ENCODE measurements at regions not wholly inside any gene's neighbourhood (a gene's known extent, or its start where the extent isn't known, plus 50 kb on each side); places are given as distances from the start of the nearest gene placed in this dataset.

- CTCF ChIA-PET: no interaction called here
Measured at GRCh38 chr3:177473184-177473583, 275.9 kb upstream of the TBL1XR1 start.

GRCh38 chr3:177473903-177474302 lies 276.6 kb upstream of the TBL1XR1 start:
- no peaks in the 10 kb centered on the region for H3K9me2 ChIP-seq (ENCODE audit: insufficient read depth)
- no peak for DNase-seq
- TF ChIP-seq CTCF (conservative IDR thresholded peaks at IDR 0.05) (no peak), EZH2 (IDR thresholded peaks at IDR 0.05; ENCODE audit: low read depth) (no peak)
- no peaks in the 10 kb centered on the region for H3K36me3 ChIP-seq (ENCODE audit: low read depth)
- no peaks in the 10 kb centered on the region for H3K27me3 ChIP-seq (ENCODE audit: insufficient read depth, low read depth)
- H3K9me3 ChIP-seq (ENCODE audit: insufficient read depth, low read depth): 0 out of 2 replicates have a peak, but pooled peaks cover 2% of the 10 kb centered on the region
- CTCF ChIA-PET: no interaction called here
- no peak overlapping the region for H3K4me3 ChIP-seq
- H3K4me1 ChIP-seq (replicated peaks; ENCODE audit: insufficient read depth): peaks cover 21% of the 10 kb centered on the region
- H3K27ac ChIP-seq: no peak overlapping the region
- no TSS peak for BruUV-seq (replicated peaks)
- H3F3A ChIP-seq (ENCODE audit: insufficient read depth, low read depth): peaks cover 16% of the 10 kb centered on the region
- no peaks in the 10 kb centered on the region for H4K20me1 ChIP-seq (ENCODE audit: insufficient read depth)
- intact Hi-C loops (cut with micrococcal nuclease; ENCODE audit: unreplicated experiment): loop anchor here (10.0 kb wide), 1 partner anchor 911 kb away; no protein-coding TSS in a partner anchor
- no peak overlapping the region for H2AFZ ChIP-seq
- POLR2A ChIA-PET (ENCODE audit: unreplicated experiment): no interaction called here
- H3K4me2 ChIP-seq: no peak overlapping the region
- no peaks in the 10 kb centered on the region for H3K79me2 ChIP-seq (ENCODE audit: low read depth)

More at GRCh38 chr3:177473184-177473583, 275.9 kb upstream of the TBL1XR1 start:
- Histone ChIP-seq H3K27me3 (ENCODE audit: insufficient read depth, low read depth) (no peaks in the 10 kb centered on the region), H3K27ac (no peak overlapping the region), H3K36me3 (ENCODE audit: low read depth) (no peaks in the 10 kb centered on the region), H3F3A (ENCODE audit: insufficient read depth, low read depth) (peaks cover 11% of the 10 kb centered on the region), H3K9me2 (ENCODE audit: insufficient read depth) (no peaks in the 10 kb centered on the region), H2AFZ (no peak overlapping the region), H3K79me2 (ENCODE audit: low read depth) (no peaks in the 10 kb centered on the region), H3K9me3 (ENCODE audit: insufficient read depth, low read depth) (peaks cover 2% of the 10 kb centered on the region; the same call in 1 of the 2 replicates), H3K4me1 (replicated peaks; ENCODE audit: insufficient read depth) (peaks cover 23% of the 10 kb centered on the region), H3K4me3 (no peak overlapping the region), H4K20me1 (ENCODE audit: insufficient read depth) (no peaks in the 10 kb centered on the region), H3K4me2 (no peak overlapping the region)
- POLR2A ChIA-PET (ENCODE audit: unreplicated experiment): interaction anchor here (0.6 kb wide), 1 partner anchor 129 kb away, joined by 11 read pairs; no protein-coding TSS in a partner anchor
- TF ChIP-seq CTCF (conservative IDR thresholded peaks at IDR 0.05) (no peak), EZH2 (IDR thresholded peaks at IDR 0.05; ENCODE audit: low read depth) (no peak)
- no TSS peak for BruUV-seq (replicated peaks)
- intact Hi-C loops (cut with micrococcal nuclease; ENCODE audit: unreplicated experiment): loop anchor here (10.0 kb wide), 1 partner anchor 912 kb away; no protein-coding TSS in a partner anchor
- no peak for DNase-seq

- Histone ChIP-seq H3K27ac (no peak overlapping the region), H3K9me2 (ENCODE audit: insufficient read depth) (no peaks in the 10 kb centered on the region), H3F3A (ENCODE audit: insufficient read depth, low read depth) (peaks cover 23% of the 10 kb centered on the region), H3K4me1 (replicated peaks; ENCODE audit: insufficient read depth) (peaks cover 30% of the 10 kb centered on the region), H2AFZ (no peak overlapping the region), H3K79me2 (ENCODE audit: low read depth) (no peaks in the 10 kb centered on the region), H3K4me2 (no peak overlapping the region), H4K20me1 (ENCODE audit: insufficient read depth) (no peaks in the 10 kb centered on the region), H3K9me3 (ENCODE audit: insufficient read depth, low read depth) (no peaks in the 10 kb centered on the region), H3K4me3 (no peak overlapping the region), H3K36me3 (ENCODE audit: low read depth) (no peaks in the 10 kb centered on the region), H3K27me3 (ENCODE audit: insufficient read depth, low read depth) (no peaks in the 10 kb centered on the region)
- DNase-seq: no peak
- CTCF ChIA-PET: no interaction called here
- intact Hi-C loops (cut with micrococcal nuclease; ENCODE audit: unreplicated experiment): loop anchor here (5.0 to 10.0 kb wide), 2 partner anchors 142 to 910 kb away; no protein-coding TSS in a partner anchor
- no peak for TF ChIP-seq CTCF (conservative IDR thresholded peaks at IDR 0.05)
- no peak for TF ChIP-seq EZH2 (IDR thresholded peaks at IDR 0.05; ENCODE audit: low read depth)
- POLR2A ChIA-PET (ENCODE audit: unreplicated experiment): no interaction called here
- BruUV-seq (replicated peaks): no TSS peak
Measured at GRCh38 chr3:177474652-177475355, 277.5 kb upstream of the TBL1XR1 start.

Data from PC-9 (cell line).